GM12878 (cell line): ENCODE measurements at regions not wholly inside any gene's neighbourhood (a gene's known extent, or its start where the extent isn't known, plus 50 kb on each side); places are given as distances from the start of the nearest gene placed in this dataset.

Source experiments
- BHLHE40 ChIP-seq, 2 experiments: fragments of 450-650 bp in 1 of 2; IDR thresholded peaks; 2 replicates each; pipeline ENCODE4 v1.6.1; 2011 to 2017; ENCODE audit warnings: low read depth in 2 of 2, borderline replicate concordance in 1 of 2, improper control_type of control experiment in 1 of 2, low read length in 1 of 2, mild to moderate bottlenecking in 1 of 2
- BMI1 ChIP-seq: fragments of 450-650 bp; IDR thresholded peaks from 2 replicates; pipeline ENCODE4 v1.6.1; 2016; ENCODE audit warnings: mild to moderate bottlenecking, moderate library complexity, borderline replicate concordance
- CHD4 ChIP-seq: fragments of 200-600 bp; sonication (generic); IDR thresholded peaks from 2 replicates; pipeline ENCODE4 v1.6.1; 2016; ENCODE audit warnings: mild to moderate bottlenecking
- CUX1 ChIP-seq: IDR thresholded peaks from 2 replicates; pipeline ENCODE4 v1.6.1; 2012; ENCODE audit warnings: improper control_type of control experiment, low read depth, low read length; ENCODE audit not compliant: insufficient replicate concordance
- FOXM1 ChIP-seq: IDR thresholded peaks from 2 replicates; pipeline ENCODE4 v1.6.1; 2012; ENCODE audit warnings: low read depth, mild to moderate bottlenecking, inconsistent platforms, low read length, moderate library complexity
- HDGF ChIP-seq: fragments of 450-650 bp; IDR thresholded peaks from 2 replicates; pipeline ENCODE4 v1.6.1; 2016; ENCODE audit warnings: antibody characterized with exemption
- HSF1 ChIP-seq: fragments of 150-350 bp; IDR thresholded peaks from 2 replicates; pipeline ENCODE4 v1.6.1; 2014; ENCODE audit warnings: mild to moderate bottlenecking, low read depth, low read length
- KAT2A ChIP-seq: conservative IDR thresholded peaks from 2 replicates; pipeline ENCODE4 v1.6.1; 2011; ENCODE audit warnings: low read depth, low read length; ENCODE audit not compliant: control insufficient read depth
- KLF5 ChIP-seq: fragments of 450-650 bp; IDR thresholded peaks from 2 replicates; pipeline ENCODE4 v1.6.1; 2014; ENCODE audit warnings: mild to moderate bottlenecking; ENCODE audit not compliant: partially characterized antibody
- MLLT1 ChIP-seq: fragments of 450-650 bp; IDR thresholded peaks from 2 replicates; pipeline ENCODE4 v1.6.1; 2016; ENCODE audit warnings: mild to moderate bottlenecking
- NR2F1 ChIP-seq: fragments of 450-650 bp; conservative IDR thresholded peaks from 2 replicates; pipeline ENCODE4 v1.6.1; 2017; ENCODE audit warnings: mild to moderate bottlenecking
- NRF1 ChIP-seq: conservative IDR thresholded peaks from 2 replicates; pipeline ENCODE4 v1.6.1; 2011; ENCODE audit warnings: mild to moderate bottlenecking, low read depth, low read length, improper control_type of control experiment
- PAX8 ChIP-seq: fragments of 450-650 bp; IDR thresholded peaks from 2 replicates; pipeline ENCODE4 v1.6.1; 2017; ENCODE audit warnings: mild to moderate bottlenecking, moderate library complexity
- POLR2A ChIP-seq: IDR thresholded peaks from 2 replicates; pipeline ENCODE4 v1.6.1; 2011; ENCODE audit warnings: low read depth, mild to moderate bottlenecking, low read length
- POLR2AphosphoS2 ChIP-seq: IDR thresholded peaks from 2 replicates; pipeline ENCODE4 v1.6.1; 2011; ENCODE audit warnings: low read depth, mild to moderate bottlenecking, low read length, improper control_type of control experiment, moderate library complexity
- RELB ChIP-seq: fragments of 450-650 bp; IDR thresholded peaks from 2 replicates; pipeline ENCODE4 v1.6.1; 2017; ENCODE audit warnings: low read depth, mild to moderate bottlenecking, moderate library complexity
- SMC3 ChIP-seq: IDR thresholded peaks from 2 replicates; pipeline ENCODE4 v1.6.1; 2011; ENCODE audit warnings: low read length, improper control_type of control experiment, borderline replicate concordance
- SREBF1 ChIP-seq: IDR thresholded peaks from 2 replicates; pipeline ENCODE4 v1.6.1; 2012; ENCODE audit warnings: mild to moderate bottlenecking, low read length
- TCF3 ChIP-seq: IDR thresholded peaks from 2 replicates; pipeline ENCODE4 v1.6.1; 2012; ENCODE audit warnings: low read depth, mild to moderate bottlenecking, low read length, borderline replicate concordance; ENCODE audit not compliant: insufficient read depth
- ZSCAN29 ChIP-seq: fragments of 450-650 bp; IDR thresholded peaks from 2 replicates; pipeline ENCODE4 v1.6.1; 2017; ENCODE audit warnings: mild to moderate bottlenecking, moderate library complexity

GRCh38 chr10:32149252-32149955 is 93.2 kb upstream of the KIF5B start (continued):
- TF ChIP-seq MLLT1 (no peak), POLR2AphosphoS2 (no peak), RELB (peak; percentile 50; the same call in 1 of the 2 replicates), NRF1 (no peak), HDGF (no peak), FOXM1 (peak; percentile 66; the same call in 1 of the 2 replicates), PAX8 (no peak), POLR2A (no peak), ZSCAN29 (no peak), CUX1 (no peak), SREBF1 (no peak), BHLHE40 (IDR thresholded peaks at IDR 0.05; ENCODE audit: borderline replicate concordance in 1 of 2, low read depth in 2 of 2, low read length in 1 of 2) (no peak), HSF1 (no peak), NR2F1 (no peak), BMI1 (no peak), KAT2A (no peak), KLF5 (no peak), CHD4 (no peak), SMC3 (no peak), TCF3 (peak; percentile 94)
